ENCODE measurements at regions not wholly inside any gene's neighbourhood (a gene's known extent, or its start where the extent isn't known, plus 50 kb on each side); places are given as distances from the start of the nearest gene placed in this dataset.

GRCh38 chr6:156533872-156534524 lies 243.2 kb upstream of the ARID1B start:
- no peak for TF ChIP-seq CSDC2 (CRISPR knock-in tag; IDR thresholded peaks at IDR 0.05)
- no peak for TF ChIP-seq TCF4 (CRISPR knock-in tag; IDR thresholded peaks at IDR 0.05; ENCODE audit: borderline replicate concordance)
- TF ChIP-seq ZFP30 (CRISPR knock-in tag; IDR thresholded peaks at IDR 0.05), result no peak
- TF ChIP-seq ESRRG (CRISPR knock-in tag; IDR thresholded peaks at IDR 0.05), result no peak
- no peak for TF ChIP-seq ZNF8 (CRISPR knock-in tag; IDR thresholded peaks at IDR 0.05)
- TF ChIP-seq OSR1 (CRISPR knock-in tag; IDR thresholded peaks at IDR 0.05), result no peak
- no peak for TF ChIP-seq PPARA (CRISPR knock-in tag; IDR thresholded peaks at IDR 0.05; ENCODE audit: borderline replicate concordance)
- TF ChIP-seq ISL1 (CRISPR knock-in tag; IDR thresholded peaks at IDR 0.05), result no peak
- TF ChIP-seq, protein P1, sequence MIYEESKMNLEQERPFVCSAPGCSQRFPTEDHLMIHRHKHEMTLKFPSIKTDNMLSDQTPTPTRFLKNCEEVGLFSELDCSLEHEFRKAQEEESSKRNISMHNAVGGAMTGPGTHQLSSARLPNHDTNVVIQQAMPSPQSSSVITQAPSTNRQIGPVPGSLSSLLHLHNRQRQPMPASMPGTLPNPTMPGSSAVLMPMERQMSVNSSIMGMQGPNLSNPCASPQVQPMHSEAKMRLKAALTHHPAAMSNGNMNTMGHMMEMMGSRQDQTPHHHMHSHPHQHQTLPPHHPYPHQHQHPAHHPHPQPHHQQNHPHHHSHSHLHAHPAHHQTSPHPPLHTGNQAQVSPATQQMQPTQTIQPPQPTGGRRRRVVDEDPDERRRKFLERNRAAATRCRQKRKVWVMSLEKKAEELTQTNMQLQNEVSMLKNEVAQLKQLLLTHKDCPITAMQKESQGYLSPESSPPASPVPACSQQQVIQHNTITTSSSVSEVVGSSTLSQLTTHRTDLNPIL (CRISPR knock-in tag; IDR thresholded peaks at IDR 0.05; ENCODE audit: low read depth), result no peak
- TF ChIP-seq, protein P2, sequence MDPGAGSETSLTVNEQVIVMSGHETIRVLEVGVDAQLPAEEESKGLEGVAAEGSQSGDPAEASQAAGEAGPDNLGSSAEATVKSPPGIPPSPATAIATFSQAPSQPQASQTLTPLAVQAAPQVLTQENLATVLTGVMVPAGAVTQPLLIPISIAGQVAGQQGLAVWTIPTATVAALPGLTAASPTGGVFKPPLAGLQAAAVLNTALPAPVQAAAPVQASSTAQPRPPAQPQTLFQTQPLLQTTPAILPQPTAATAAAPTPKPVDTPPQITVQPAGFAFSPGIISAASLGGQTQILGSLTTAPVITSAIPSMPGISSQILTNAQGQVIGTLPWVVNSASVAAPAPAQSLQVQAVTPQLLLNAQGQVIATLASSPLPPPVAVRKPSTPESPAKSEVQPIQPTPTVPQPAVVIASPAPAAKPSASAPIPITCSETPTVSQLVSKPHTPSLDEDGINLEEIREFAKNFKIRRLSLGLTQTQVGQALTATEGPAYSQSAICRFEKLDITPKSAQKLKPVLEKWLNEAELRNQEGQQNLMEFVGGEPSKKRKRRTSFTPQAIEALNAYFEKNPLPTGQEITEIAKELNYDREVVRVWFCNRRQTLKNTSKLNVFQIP (CRISPR knock-in tag; IDR thresholded peaks at IDR 0.05; ENCODE audit: borderline replicate concordance, low read depth), result no peak
- TF ChIP-seq, protein P3, sequence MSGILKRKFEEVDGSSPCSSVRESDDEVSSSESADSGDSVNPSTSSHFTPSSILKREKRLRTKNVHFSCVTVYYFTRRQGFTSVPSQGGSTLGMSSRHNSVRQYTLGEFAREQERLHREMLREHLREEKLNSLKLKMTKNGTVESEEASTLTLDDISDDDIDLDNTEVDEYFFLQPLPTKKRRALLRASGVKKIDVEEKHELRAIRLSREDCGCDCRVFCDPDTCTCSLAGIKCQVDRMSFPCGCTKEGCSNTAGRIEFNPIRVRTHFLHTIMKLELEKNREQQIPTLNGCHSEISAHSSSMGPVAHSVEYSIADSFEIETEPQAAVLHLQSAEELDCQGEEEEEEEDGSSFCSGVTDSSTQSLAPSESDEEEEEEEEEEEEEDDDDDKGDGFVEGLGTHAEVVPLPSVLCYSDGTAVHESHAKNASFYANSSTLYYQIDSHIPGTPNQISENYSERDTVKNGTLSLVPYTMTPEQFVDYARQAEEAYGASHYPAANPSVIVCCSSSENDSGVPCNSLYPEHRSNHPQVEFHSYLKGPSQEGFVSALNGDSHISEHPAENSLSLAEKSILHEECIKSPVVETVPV (CRISPR knock-in tag; IDR thresholded peaks at IDR 0.05), result no peak
- TF ChIP-seq, protein P4, sequence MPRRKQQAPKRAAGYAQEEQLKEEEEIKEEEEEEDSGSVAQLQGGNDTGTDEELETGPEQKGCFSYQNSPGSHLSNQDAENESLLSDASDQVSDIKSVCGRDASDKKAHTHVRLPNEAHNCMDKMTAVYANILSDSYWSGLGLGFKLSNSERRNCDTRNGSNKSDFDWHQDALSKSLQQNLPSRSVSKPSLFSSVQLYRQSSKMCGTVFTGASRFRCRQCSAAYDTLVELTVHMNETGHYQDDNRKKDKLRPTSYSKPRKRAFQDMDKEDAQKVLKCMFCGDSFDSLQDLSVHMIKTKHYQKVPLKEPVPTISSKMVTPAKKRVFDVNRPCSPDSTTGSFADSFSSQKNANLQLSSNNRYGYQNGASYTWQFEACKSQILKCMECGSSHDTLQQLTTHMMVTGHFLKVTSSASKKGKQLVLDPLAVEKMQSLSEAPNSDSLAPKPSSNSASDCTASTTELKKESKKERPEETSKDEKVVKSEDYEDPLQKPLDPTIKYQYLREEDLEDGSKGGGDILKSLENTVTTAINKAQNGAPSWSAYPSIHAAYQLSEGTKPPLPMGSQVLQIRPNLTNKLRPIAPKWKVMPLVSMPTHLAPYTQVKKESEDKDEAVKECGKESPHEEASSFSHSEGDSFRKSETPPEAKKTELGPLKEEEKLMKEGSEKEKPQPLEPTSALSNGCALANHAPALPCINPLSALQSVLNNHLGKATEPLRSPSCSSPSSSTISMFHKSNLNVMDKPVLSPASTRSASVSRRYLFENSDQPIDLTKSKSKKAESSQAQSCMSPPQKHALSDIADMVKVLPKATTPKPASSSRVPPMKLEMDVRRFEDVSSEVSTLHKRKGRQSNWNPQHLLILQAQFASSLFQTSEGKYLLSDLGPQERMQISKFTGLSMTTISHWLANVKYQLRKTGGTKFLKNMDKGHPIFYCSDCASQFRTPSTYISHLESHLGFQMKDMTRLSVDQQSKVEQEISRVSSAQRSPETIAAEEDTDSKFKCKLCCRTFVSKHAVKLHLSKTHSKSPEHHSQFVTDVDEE (CRISPR knock-in tag; IDR thresholded peaks at IDR 0.05), result no peak
- ATAC-seq, result no peak

DNA sequence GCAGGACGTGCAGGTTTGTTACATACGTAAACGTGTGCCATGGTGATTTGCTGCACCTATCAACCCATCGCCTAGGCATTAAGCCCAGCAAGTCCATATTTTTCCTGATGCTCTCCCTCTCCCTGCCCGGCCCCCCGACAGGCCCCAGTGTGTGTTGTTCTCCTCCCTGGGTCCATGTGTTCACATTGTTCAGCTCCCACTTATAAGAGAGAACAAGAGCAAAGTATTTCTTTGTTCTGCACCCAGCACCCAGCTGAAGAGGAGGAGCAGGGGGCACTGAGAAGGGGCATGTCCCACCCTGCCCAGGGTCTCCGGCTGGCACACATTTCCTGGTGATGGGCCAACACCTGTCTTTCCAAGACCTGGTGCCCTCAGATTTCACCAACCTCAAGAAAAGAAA lies 251.1 kb upstream of the ARID1B start:
- no peak for TF ChIP-seq ZNF565 (CRISPR knock-in tag; conservative IDR thresholded peaks at IDR 0.05; ENCODE audit: low read depth)
- TF ChIP-seq ZNF8 (CRISPR knock-in tag; IDR thresholded peaks at IDR 0.05), result no peak
- TF ChIP-seq TOX (CRISPR knock-in tag; IDR thresholded peaks at IDR 0.05; ENCODE audit: borderline replicate concordance), result no peak
- no peak for TF ChIP-seq ZNF70 (CRISPR knock-in tag; IDR thresholded peaks at IDR 0.05)
- TF ChIP-seq, protein P3 (CRISPR knock-in tag; IDR thresholded peaks at IDR 0.05), result no peak
- TF ChIP-seq, protein P1 (CRISPR knock-in tag; IDR thresholded peaks at IDR 0.05; ENCODE audit: low read depth), result no peak
- TF ChIP-seq PPARA (CRISPR knock-in tag; IDR thresholded peaks at IDR 0.05; ENCODE audit: borderline replicate concordance), result no peak
- TF ChIP-seq, protein P5, sequence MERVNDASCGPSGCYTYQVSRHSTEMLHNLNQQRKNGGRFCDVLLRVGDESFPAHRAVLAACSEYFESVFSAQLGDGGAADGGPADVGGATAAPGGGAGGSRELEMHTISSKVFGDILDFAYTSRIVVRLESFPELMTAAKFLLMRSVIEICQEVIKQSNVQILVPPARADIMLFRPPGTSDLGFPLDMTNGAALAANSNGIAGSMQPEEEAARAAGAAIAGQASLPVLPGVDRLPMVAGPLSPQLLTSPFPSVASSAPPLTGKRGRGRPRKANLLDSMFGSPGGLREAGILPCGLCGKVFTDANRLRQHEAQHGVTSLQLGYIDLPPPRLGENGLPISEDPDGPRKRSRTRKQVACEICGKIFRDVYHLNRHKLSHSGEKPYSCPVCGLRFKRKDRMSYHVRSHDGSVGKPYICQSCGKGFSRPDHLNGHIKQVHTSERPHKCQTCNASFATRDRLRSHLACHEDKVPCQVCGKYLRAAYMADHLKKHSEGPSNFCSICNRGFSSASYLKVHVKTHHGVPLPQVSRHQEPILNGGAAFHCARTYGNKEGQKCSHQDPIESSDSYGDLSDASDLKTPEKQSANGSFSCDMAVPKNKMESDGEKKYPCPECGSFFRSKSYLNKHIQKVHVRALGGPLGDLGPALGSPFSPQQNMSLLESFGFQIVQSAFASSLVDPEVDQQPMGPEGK (CRISPR knock-in tag; IDR thresholded peaks at IDR 0.05; ENCODE audit: borderline replicate concordance), result no peak
- TF ChIP-seq BACH2 (CRISPR knock-in tag; IDR thresholded peaks at IDR 0.05; ENCODE audit: borderline replicate concordance), result no peak
- no peak for ATAC-seq
